ENCODE measurements at regions not wholly inside any gene's neighbourhood (a gene's known extent, or its start where the extent isn't known, plus 50 kb on each side); places are given as distances from the start of the nearest gene placed in this dataset.

- no peak for DNase-seq
These were observed 316.5 kb upstream of the PHF14 start for GRCh38 chr7:10657201-10657600.

GRCh38 chr7:10657837-10658236 is 315.8 kb upstream of the PHF14 start:
- DNase-seq, result no peak

- no peak for DNase-seq
These were observed 311.2 kb upstream of the PHF14 start for GRCh38 chr7:10662491-10662890.

GRCh38 chr7:10662982-10663884 is 310.4 kb upstream of the PHF14 start:
- no peak for DNase-seq

DNA sequence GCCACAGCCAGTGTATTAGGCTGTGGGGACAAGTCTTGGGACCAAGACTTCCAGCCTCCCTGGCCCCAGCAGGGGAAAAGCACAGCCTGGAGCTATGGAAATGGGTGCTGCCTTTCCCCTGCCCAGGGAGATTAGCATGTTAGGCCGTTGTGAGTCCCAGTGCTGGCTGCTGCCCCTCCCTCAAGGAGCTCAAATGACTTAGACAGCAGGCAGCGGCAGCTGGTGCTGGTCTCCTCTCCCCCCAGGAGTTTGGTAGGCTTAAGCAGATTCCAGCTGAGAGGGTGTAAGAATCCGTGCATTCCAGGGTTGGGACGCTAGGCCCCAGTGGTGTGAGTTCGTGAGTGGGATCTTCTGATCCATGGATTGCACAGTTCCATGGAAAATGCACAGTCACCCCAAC is 301.5 kb upstream of the PHF14 start:
- DNase-seq, result no peak

- DNase-seq, result no peak
These were observed 296.5 kb upstream of the PHF14 start for GRCh38 chr7:10677211-10677610.

GRCh38 chr7:10677668-10678232 is 295.9 kb upstream of the PHF14 start:
- no peak for DNase-seq

DNA sequence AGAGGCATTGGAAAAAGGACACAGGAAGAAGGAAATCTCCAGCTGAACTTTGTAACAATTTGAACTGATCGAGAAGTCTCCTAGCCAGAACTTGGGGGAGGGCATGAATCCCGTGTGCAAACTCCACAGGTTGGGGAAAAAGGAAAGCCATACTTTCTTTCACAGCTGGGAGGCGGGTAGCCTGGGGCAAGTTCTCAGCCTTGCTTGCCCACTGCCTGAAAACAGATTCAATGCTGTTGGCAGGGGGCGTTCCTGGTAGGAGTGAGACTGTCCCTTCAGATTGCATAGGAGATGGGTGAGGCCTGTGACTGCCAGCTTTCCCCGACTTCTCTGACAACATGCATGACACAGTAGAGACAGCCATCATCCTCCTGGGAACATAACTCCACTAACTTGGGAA is 289.1 kb upstream of the PHF14 start:
- no peak for DNase-seq

DNA sequence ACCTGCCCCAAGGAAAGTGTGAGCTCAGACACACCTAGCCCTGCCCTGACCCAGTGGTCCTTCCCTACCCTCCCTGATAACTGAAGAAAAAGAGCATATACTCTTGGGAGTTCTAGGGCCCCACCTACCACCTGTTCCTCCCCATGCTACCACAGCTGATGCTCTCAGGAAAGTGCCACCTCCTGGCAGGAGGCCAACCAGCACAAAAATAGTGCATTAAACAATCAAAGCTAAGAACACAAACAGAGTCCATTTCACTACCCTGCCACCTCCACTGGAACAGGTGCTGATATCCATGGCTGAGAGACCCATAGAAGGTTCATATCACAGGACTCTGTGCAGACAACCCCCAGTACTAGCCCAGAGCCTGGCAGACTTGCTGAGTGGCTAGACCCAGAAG is 288.6 kb upstream of the PHF14 start:
- DNase-seq, result no peak

- DNase-seq, result no peak
These were observed 285.1 kb upstream of the PHF14 start for GRCh38 chr7:10688544-10688943.

GRCh38 chr7:10696064-10696463 is 277.6 kb upstream of the PHF14 start:
- DNase-seq, result no peak

DNA sequence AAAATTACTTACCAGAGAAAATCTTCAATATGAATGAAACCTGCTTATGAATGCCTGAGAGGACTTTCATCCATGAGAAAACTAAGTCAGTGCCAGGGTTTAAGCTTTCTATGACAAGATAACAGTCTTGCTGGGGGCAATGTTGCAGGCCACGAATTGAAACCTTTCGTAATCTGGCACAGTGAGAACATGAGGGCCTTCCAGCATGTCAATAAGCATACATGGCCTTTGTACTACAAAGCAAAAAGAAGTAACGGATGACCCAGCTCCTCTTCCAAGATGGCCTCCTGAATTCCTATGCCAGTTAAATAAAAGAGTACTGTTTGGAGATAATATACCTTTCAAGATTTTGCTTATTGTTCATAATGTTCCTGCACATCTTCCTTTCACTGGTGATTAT is 270.6 kb upstream of the PHF14 start:
- DNase-seq, result no peak

DNA sequence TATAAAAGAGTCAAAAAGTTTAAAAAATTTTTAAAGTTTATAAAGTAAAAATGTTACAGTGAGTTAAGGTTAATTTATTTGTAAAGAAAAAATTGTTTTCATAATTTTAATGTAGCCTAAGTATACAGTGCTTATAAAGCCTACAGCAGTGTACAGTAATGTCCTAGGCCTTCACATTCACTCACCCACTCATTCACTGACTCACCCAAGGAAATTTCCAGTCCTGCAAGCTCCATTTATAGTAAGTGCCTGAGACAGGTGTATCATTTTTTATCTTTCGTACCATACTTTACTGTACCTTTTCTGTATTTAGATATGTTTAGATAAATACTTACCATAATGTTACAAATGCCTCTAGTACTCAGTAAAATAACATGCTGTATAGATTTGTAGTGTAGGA is 269.7 kb upstream of the PHF14 start:
- no peak for DNase-seq

GRCh38 chr7:10704653-10705052 is 269.0 kb upstream of the PHF14 start:
- DNase-seq, result no peak

GRCh38 chr7:10706875-10707493 is 266.7 kb upstream of the PHF14 start:
- no peak for DNase-seq

- no peak for DNase-seq
These were observed 266.2 kb upstream of the PHF14 start for GRCh38 chr7:10707519-10707918.

DNA sequence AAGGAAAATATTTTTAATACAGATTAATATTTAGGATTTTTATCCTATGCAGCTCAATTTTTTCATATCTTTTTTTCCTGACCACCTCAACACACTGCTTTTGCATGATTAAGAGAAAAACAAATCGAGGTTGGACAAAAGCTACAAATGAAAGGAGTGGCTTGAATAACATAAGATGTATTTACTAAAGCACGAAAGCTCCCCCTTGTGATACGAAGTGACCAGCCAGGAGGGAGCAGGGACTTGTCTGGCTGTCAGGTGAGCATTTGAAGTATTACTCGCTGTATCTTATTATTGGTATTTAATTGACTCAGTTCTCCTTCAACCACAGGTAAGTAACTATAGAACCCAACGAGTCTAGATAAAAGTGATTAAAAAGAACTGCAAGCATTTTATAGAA is 265.2 kb upstream of the PHF14 start:
- DNase-seq, result peak; percentile 2

DNA sequence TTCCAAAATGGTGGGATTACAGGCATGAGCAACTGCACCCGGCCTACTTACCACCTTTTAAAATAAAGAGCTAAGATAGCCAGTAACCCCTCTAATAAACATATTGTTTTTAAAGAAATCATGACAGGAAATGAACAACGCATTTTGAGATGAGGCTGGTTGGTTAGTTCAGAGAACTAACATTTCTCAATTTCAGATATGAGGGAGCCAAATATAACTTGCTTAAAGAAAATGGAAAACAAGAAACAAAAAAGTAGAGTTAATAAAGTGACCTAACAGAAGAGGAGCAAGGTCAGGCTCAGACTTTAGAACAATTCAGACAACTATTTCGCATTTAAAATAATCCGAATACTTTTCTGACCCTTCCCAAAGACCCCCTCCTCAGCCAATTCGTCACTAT is 254.9 kb upstream of the PHF14 start:
- no peak for DNase-seq

DNA sequence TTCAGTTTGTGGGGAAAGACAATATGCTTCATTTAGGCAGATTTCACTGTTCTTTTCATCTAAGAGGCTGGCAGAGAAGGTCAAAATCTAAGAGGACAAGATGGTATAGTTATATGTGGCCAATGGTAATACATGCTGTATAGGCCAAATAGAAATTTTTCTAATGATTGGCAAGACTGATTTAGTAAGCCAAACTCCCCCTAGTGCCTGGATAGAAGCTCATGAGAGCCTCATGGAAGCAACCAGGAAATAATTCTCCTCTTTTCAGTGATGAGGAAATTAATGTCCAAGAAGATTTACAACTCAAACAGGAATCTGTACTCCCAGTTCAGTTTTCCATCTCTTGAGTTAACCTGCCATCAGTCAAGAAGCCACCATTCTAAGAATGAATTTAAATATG is 253.6 kb upstream of the PHF14 start:
- DNase-seq, result no peak

DNA sequence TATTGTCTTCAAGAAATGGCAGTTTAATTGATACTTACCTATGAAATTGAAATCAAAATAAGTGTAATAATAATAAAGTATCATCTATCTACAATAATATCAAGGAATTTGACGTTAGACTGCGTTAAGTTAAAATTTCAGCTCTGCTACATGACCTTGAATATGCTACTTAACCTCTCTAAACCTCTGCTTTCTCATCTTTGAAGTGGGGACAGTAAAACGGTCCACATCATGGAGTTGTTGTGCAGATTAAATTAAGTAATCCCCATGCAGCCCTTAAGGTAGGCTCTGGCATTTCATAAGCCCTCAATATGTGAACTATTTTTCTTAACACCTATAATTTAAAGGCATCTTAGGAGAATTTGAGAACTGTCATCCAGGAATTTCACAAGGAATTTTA is 252.4 kb upstream of the PHF14 start:
- DNase-seq, result no peak

DNA sequence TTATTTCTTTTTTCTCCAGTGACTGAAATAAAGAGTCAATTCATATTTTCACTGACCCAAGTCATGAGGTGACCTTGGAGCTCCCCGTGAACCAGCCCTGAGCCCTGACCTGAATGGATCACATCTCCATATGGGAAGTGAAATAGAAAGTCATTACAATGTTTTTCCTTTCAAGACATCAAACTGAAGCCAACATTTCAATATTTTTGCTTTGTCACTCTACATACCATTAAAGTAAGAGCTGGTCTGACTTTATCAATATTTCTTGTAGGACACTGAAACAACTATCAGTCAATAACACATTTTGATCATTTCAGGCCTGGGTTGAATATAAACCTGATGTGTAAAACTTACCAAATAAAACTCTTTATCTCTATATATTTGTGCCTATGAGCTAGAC is 249.8 kb upstream of the PHF14 start:
- DNase-seq, result no peak

- DNase-seq, result no peak
These were observed 249.2 kb upstream of the PHF14 start for GRCh38 chr7:10724449-10724848.

- no peak for DNase-seq
These were observed 246.0 kb upstream of the PHF14 start for GRCh38 chr7:10727636-10728035.

DNA sequence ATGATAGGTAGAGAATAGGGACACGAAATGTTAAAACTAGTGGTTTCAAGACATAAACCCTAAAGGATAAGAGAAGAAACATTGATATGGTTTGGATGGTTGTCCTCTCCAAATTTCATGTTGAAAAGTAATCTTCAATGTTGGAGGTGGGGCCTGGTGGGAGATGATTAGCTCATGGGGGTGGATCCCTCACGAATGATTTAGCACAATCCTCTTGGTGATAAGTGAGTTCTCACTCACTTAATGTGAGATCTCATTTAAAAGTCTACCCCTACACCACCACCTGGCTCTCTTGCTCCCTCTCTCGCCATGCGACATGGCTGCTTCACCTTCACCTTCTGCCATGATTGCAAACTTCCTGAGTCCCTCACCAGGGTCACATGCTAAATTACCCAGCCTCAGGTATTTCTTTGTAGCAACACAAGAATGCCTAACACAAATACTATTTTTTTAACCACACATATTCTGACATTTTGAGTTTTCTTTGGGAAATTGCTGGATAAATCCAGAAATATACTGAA is 242.4 kb upstream of the PHF14 start:
- DNase-seq, result no peak

Measured in activated CD4-positive, alpha-beta T cell treated with anti-CD3 and anti-CD28 coated beads, Interleukin-2, Interleukin-6, amounts not matched to agents 100 ng/mL and 50 ng/mL, durations not matched to agents 16 hours and 8 hours (primary cell).